ENCODE measurements at regions not wholly inside any gene's neighbourhood (a gene's known extent, or its start where the extent isn't known, plus 50 kb on each side); places are given as distances from the start of the nearest gene placed in this dataset.

- no peak overlapping the region for H3K27ac ChIP-seq
- no peak for DNase-seq (ENCODE audit: low read depth in 1 of 2, low spot score in 1 of 2)
- no peaks in the 10 kb centered on the region for H3K4me1 ChIP-seq (ENCODE audit: low read depth)
- no peaks in the 10 kb centered on the region for H3K9me3 ChIP-seq (ENCODE audit: low read depth)
- TF ChIP-seq CTCF (IDR thresholded peaks at IDR 0.05; ENCODE audit: low read depth, low read length): no peak
- no peak overlapping the region for H3K4me3 ChIP-seq
- no peaks in the 10 kb centered on the region for H3K27me3 ChIP-seq
- H3K36me3 ChIP-seq: no peaks in the 10 kb centered on the region
Observed at GRCh38 chr1:68791800-68792199, 294.9 kb upstream of the DEPDC1 start.

DNA sequence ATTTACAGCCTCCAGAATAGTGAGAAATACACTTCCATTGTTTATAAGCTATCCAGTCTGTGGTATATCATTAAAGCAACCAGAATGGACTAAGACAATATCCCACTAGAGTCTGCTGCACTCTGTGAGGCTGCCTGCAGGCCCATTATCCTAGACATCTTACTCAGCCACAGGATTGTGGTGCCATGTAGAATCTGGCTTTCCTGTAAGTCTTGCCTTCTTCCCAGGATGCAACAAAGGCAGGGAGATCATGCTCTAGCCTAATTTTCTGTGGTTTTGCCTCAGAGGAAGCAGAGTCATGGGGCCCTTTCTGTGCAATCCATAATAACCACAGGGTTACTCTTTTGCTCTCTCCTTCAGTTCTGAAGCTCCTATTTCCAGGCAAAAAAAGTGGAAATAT is 299.1 kb upstream of the DEPDC1 start:
- no peaks in the 10 kb centered on the region for H3K27me3 ChIP-seq
- H3K4me3 ChIP-seq: no peak overlapping the region
- DNase-seq (ENCODE audit: low read depth in 1 of 2, low spot score in 1 of 2): no peak
- no peaks in the 10 kb centered on the region for H3K9me3 ChIP-seq (ENCODE audit: low read depth)
- no peak overlapping the region for H3K27ac ChIP-seq
- TF ChIP-seq CTCF (IDR thresholded peaks at IDR 0.05; ENCODE audit: low read depth, low read length): no peak
- H3K4me1 ChIP-seq (ENCODE audit: low read depth): peaks cover 5% of the 10 kb centered on the region
- no peaks in the 10 kb centered on the region for H3K36me3 ChIP-seq

- Histone ChIP-seq H3K4me3 (no peak overlapping the region), H3K27me3 (no peaks in the 10 kb centered on the region), H3K4me1 (ENCODE audit: low read depth) (peaks cover 5% of the 10 kb centered on the region), H3K9me3 (ENCODE audit: low read depth) (no peaks in the 10 kb centered on the region), H3K36me3 (no peaks in the 10 kb centered on the region), H3K27ac (no peak overlapping the region)
- TF ChIP-seq CTCF (IDR thresholded peaks at IDR 0.05; ENCODE audit: low read depth, low read length): no peak
- no peak for DNase-seq (ENCODE audit: low read depth in 1 of 2, low spot score in 1 of 2)
Observed at GRCh38 chr1:68796888-68797287, 300.0 kb upstream of the DEPDC1 start.

- no peaks in the 10 kb centered on the region for H3K27me3 ChIP-seq
- H3K4me1 ChIP-seq (ENCODE audit: low read depth): peaks cover 5% of the 10 kb centered on the region
- TF ChIP-seq CTCF (IDR thresholded peaks at IDR 0.05; ENCODE audit: low read depth, low read length): no peak
- no peaks in the 10 kb centered on the region for H3K36me3 ChIP-seq
- H3K9me3 ChIP-seq (ENCODE audit: low read depth): no peaks in the 10 kb centered on the region
- no peak overlapping the region for H3K4me3 ChIP-seq
- no peak for DNase-seq (ENCODE audit: low read depth in 1 of 2, low spot score in 1 of 2)
- no peak overlapping the region for H3K27ac ChIP-seq
Observed at GRCh38 chr1:68798071-68798470, 301.2 kb upstream of the DEPDC1 start.

GRCh38 chr1:68799096-68799495 is 302.2 kb upstream of the DEPDC1 start:
- no peak for TF ChIP-seq CTCF (IDR thresholded peaks at IDR 0.05; ENCODE audit: low read depth, low read length)
- Histone ChIP-seq H3K27ac (no peak overlapping the region), H3K27me3 (no peaks in the 10 kb centered on the region), H3K4me3 (no peak overlapping the region), H3K4me1 (ENCODE audit: low read depth) (peaks cover 5% of the 10 kb centered on the region), H3K9me3 (ENCODE audit: low read depth) (no peaks in the 10 kb centered on the region), H3K36me3 (no peaks in the 10 kb centered on the region)
- DNase-seq (ENCODE audit: low read depth in 1 of 2, low spot score in 1 of 2): no peak

DNA sequence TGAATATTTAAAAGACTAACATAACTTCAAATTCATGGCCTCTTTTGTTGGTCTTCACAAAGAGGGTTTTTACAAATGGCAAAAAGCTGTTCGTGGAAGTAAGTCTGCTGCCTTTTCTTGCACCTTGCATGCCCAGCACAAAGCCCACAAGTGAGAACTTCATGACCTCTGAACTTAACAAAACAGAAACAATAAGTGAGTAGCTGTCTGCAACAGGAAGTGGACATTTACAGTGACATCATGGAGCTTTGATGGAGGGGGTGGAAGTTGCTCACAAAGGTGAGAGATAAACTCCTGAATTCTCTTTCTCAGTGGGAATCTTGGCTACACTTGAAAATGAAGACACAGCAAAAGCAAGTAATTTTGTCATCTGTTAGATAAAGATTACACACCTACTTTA is 303.3 kb upstream of the DEPDC1 start:
- Histone ChIP-seq H3K36me3 (no peaks in the 10 kb centered on the region), H3K9me3 (ENCODE audit: low read depth) (no peaks in the 10 kb centered on the region), H3K27me3 (no peaks in the 10 kb centered on the region), H3K27ac (no peak overlapping the region), H3K4me1 (ENCODE audit: low read depth) (peaks cover 5% of the 10 kb centered on the region), H3K4me3 (no peak overlapping the region)
- no peak for DNase-seq (ENCODE audit: low read depth in 1 of 2, low spot score in 1 of 2)
- TF ChIP-seq CTCF (IDR thresholded peaks at IDR 0.05; ENCODE audit: low read depth, low read length): no peak

Data from cardiac muscle cell (in vitro differentiated cells and primary cell).